Panc1 (cell line): ENCODE measurements at regions not wholly inside any gene's neighbourhood (a gene's known extent, or its start where the extent isn't known, plus 50 kb on each side); places are given as distances from the start of the nearest gene placed in this dataset.

Source experiments
- SIN3A ChIP-seq: IDR thresholded peaks from 2 replicates; pipeline ENCODE4 v1.6.1; 2012; ENCODE audit warnings: low read depth, mild to moderate bottlenecking, low read length, moderate library complexity, borderline replicate concordance; ENCODE audit not compliant: insufficient read depth
- TCF7L2 ChIP-seq: IDR thresholded peaks from 2 replicates; pipeline ENCODE4 v1.6.1; 2011; ENCODE audit warnings: mild to moderate bottlenecking, low read depth, low read length, inconsistent platforms
- TF ChIP-seq, protein P1 (sequence below): fragments of 450-650 bp; IDR thresholded peaks from 2 replicates; pipeline ENCODE4 v1.5.1; 2017; ENCODE audit warnings: mild to moderate bottlenecking
- TF ChIP-seq, protein P2 (sequence below), 2 experiments: IDR thresholded peaks; 2 replicates each; pipeline ENCODE4 v1.6.1; 2011 to 2012; ENCODE audit warnings: low read depth in 2 of 2, control low read depth in 1 of 2, low read length in 1 of 2, mild to moderate bottlenecking in 1 of 2, moderate library complexity in 1 of 2; ENCODE audit not compliant: insufficient read depth in 1 of 2

DNA sequence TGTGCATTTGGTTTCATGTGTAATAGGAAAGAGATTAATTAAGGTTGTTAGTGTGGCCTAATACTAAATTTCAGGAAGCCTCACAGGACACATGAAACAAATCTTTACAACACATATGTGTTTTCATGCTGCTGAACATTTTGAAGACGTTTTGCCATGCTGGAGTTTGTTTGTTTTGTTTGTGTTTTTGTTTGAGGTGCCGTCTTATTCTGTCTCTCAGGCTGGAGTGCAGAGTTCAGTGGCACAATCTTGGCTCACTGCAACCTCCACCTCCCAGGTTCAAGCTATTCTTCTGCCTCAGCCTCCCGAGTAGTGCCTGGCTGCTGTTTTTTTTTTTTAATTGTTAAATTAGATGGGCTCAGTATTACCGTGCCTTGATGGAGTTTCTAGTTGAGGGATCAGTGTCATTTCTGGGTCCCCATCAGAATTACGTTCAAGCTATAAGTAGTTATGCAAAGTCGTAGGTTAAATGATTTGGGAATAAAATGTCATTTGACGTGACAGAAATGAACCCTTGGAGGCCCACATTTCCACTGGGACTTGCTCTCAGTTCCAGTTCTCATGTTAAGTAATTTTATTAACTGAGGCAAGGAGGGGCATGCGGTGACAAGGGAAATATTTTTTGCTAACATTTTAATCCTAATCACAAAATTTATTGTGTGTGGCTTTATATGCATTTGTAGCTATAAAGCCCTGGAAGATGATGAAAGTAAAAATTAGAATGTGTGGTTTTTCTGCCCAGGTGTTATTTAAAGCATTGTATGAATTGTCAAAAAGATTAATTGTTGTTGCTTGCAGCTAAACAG is 196.9 kb downstream of the TM9SF2 start:
- TF ChIP-seq, protein P1, sequence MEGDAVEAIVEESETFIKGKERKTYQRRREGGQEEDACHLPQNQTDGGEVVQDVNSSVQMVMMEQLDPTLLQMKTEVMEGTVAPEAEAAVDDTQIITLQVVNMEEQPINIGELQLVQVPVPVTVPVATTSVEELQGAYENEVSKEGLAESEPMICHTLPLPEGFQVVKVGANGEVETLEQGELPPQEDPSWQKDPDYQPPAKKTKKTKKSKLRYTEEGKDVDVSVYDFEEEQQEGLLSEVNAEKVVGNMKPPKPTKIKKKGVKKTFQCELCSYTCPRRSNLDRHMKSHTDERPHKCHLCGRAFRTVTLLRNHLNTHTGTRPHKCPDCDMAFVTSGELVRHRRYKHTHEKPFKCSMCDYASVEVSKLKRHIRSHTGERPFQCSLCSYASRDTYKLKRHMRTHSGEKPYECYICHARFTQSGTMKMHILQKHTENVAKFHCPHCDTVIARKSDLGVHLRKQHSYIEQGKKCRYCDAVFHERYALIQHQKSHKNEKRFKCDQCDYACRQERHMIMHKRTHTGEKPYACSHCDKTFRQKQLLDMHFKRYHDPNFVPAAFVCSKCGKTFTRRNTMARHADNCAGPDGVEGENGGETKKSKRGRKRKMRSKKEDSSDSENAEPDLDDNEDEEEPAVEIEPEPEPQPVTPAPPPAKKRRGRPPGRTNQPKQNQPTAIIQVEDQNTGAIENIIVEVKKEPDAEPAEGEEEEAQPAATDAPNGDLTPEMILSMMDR: no peak
- TF ChIP-seq, protein P2, sequence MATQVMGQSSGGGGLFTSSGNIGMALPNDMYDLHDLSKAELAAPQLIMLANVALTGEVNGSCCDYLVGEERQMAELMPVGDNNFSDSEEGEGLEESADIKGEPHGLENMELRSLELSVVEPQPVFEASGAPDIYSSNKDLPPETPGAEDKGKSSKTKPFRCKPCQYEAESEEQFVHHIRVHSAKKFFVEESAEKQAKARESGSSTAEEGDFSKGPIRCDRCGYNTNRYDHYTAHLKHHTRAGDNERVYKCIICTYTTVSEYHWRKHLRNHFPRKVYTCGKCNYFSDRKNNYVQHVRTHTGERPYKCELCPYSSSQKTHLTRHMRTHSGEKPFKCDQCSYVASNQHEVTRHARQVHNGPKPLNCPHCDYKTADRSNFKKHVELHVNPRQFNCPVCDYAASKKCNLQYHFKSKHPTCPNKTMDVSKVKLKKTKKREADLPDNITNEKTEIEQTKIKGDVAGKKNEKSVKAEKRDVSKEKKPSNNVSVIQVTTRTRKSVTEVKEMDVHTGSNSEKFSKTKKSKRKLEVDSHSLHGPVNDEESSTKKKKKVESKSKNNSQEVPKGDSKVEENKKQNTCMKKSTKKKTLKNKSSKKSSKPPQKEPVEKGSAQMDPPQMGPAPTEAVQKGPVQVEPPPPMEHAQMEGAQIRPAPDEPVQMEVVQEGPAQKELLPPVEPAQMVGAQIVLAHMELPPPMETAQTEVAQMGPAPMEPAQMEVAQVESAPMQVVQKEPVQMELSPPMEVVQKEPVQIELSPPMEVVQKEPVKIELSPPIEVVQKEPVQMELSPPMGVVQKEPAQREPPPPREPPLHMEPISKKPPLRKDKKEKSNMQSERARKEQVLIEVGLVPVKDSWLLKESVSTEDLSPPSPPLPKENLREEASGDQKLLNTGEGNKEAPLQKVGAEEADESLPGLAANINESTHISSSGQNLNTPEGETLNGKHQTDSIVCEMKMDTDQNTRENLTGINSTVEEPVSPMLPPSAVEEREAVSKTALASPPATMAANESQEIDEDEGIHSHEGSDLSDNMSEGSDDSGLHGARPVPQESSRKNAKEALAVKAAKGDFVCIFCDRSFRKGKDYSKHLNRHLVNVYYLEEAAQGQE (IDR thresholded peaks at IDR 0.05; ENCODE audit: insufficient read depth in 1 of 2, low read depth in 2 of 2, low read length in 1 of 2): no peak
- TF ChIP-seq TCF7L2 (no peak), SIN3A (no peak)
